ENCODE measurements at regions not wholly inside any gene's neighbourhood (a gene's known extent, or its start where the extent isn't known, plus 50 kb on each side); places are given as distances from the start of the nearest gene placed in this dataset.

DNA sequence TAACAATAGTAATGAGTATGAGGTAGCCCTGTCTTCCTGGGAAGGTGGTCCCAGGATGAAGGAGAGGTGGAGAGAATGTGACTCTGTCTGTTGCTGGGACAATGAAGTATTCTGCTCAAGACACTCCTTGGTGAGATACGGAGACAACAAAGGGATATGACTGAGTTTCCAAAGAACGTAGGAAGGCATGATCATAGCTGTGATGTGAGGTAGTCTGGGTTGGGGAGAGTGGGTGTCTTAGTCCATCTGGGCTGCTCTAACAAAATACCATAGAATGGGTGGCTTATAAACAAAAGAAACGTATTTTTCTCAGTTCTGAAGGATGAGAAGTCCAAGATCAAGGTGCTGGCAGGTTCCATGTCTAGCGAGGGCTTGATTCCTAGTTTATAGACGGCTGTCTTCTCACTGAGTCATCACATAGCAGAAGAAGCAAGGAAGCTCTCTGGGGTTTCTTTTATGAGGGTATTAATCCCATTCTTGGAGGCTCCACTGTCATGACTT lies 84.9 kb upstream of the RHOBTB1 start:
- TF ChIP-seq, protein P1, sequence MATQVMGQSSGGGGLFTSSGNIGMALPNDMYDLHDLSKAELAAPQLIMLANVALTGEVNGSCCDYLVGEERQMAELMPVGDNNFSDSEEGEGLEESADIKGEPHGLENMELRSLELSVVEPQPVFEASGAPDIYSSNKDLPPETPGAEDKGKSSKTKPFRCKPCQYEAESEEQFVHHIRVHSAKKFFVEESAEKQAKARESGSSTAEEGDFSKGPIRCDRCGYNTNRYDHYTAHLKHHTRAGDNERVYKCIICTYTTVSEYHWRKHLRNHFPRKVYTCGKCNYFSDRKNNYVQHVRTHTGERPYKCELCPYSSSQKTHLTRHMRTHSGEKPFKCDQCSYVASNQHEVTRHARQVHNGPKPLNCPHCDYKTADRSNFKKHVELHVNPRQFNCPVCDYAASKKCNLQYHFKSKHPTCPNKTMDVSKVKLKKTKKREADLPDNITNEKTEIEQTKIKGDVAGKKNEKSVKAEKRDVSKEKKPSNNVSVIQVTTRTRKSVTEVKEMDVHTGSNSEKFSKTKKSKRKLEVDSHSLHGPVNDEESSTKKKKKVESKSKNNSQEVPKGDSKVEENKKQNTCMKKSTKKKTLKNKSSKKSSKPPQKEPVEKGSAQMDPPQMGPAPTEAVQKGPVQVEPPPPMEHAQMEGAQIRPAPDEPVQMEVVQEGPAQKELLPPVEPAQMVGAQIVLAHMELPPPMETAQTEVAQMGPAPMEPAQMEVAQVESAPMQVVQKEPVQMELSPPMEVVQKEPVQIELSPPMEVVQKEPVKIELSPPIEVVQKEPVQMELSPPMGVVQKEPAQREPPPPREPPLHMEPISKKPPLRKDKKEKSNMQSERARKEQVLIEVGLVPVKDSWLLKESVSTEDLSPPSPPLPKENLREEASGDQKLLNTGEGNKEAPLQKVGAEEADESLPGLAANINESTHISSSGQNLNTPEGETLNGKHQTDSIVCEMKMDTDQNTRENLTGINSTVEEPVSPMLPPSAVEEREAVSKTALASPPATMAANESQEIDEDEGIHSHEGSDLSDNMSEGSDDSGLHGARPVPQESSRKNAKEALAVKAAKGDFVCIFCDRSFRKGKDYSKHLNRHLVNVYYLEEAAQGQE (IDR thresholded peaks at IDR 0.05; ENCODE audit: low read depth), result no peak
- TF ChIP-seq EGR1 (IDR thresholded peaks at IDR 0.05), result no peak
- no peak for TF ChIP-seq TAF1 (IDR thresholded peaks at IDR 0.05; ENCODE audit: low read depth)
- peak; percentile 68; the same call in 1 of the 2 replicates for TF ChIP-seq EP300 (IDR thresholded peaks at IDR 0.05; ENCODE audit: borderline replicate concordance)
- TF ChIP-seq CEBPB (IDR thresholded peaks at IDR 0.05), result no peak
- TF ChIP-seq RAD21 (IDR thresholded peaks at IDR 0.05; ENCODE audit: low read depth), result no peak
- no peak for TF ChIP-seq ZBTB7A (IDR thresholded peaks at IDR 0.05; ENCODE audit: low read depth)
- TF ChIP-seq, protein P2, sequence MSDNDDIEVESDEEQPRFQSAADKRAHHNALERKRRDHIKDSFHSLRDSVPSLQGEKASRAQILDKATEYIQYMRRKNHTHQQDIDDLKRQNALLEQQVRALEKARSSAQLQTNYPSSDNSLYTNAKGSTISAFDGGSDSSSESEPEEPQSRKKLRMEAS (IDR thresholded peaks at IDR 0.05), result no peak
- no peak for TF ChIP-seq YY1 (IDR thresholded peaks at IDR 0.05; ENCODE audit: low read depth)
- TF ChIP-seq FOXM1 (IDR thresholded peaks at IDR 0.05; ENCODE audit: borderline replicate concordance, low read depth), result no peak
- peak; percentile 24; the same call in 1 of the 2 replicates for TF ChIP-seq TEAD4 (IDR thresholded peaks at IDR 0.05)
- TF ChIP-seq, protein P3, sequence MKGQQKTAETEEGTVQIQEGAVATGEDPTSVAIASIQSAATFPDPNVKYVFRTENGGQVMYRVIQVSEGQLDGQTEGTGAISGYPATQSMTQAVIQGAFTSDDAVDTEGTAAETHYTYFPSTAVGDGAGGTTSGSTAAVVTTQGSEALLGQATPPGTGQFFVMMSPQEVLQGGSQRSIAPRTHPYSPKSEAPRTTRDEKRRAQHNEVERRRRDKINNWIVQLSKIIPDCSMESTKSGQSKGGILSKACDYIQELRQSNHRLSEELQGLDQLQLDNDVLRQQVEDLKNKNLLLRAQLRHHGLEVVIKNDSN (IDR thresholded peaks at IDR 0.05), result no peak
- no peak for TF ChIP-seq NFIC (IDR thresholded peaks at IDR 0.05)
